WTC11 (cell line): ENCODE measurements at regions not wholly inside any gene's neighbourhood (a gene's known extent, or its start where the extent isn't known, plus 50 kb on each side); places are given as distances from the start of the nearest gene placed in this dataset.
A peak's percentile ranks its signal among the peaks of the same experiment; 100 is the strongest.

Experiments used
- ATAC-seq: fragments of 200-7000 bp; cut with Tn5 transposase; 2 replicates; pipeline ENCODE4 v1.10.0; 2021; ENCODE audit warnings: mild to moderate bottlenecking, moderate library complexity
- CTCF ChIA-PET: fragments of 300-600 bp; sonication (Branson Sonifier 250); formaldehyde crosslinking; loops from one replicate; lab custom pipeline; 2021; ENCODE audit warnings: antibody characterized with exemption; lab: Charles Lee
- POLR2A ChIA-PET: fragments of 350-600 bp; sonication (Branson Sonifier 250); formaldehyde crosslinking; loops from one replicate; lab custom pipeline; 2021; ENCODE audit warnings: antibody characterized with exemption; lab: Charles Lee
- DNase-seq: peaks from one replicate; pipeline ENCODE4 v3.0.0; 2021; ENCODE audit warnings: low spot score
- H3K27ac Mint-ChIP-seq: 2 replicates; pipeline ENCODE4 v1.8.0; 2021; ENCODE audit warnings: mixed read lengths
- H3K27me3 Mint-ChIP-seq: 2 replicates; pipeline ENCODE4 v1.8.0; 2021; ENCODE audit warnings: low read depth, mild to moderate bottlenecking, moderate library complexity, mixed read lengths
- H3K36me3 Mint-ChIP-seq: 2 replicates; pipeline ENCODE4 v1.8.0; 2021; ENCODE audit warnings: mixed read lengths
- H3K4me1 Mint-ChIP-seq: 2 replicates; pipeline ENCODE4 v1.8.0; 2022; ENCODE audit warnings: mixed read lengths
- H3K4me3 Mint-ChIP-seq: 2 replicates; pipeline ENCODE4 v1.8.0; 2021; ENCODE audit warnings: mild to moderate bottlenecking, moderate library complexity, mixed read lengths
- H3K9me3 Mint-ChIP-seq: 2 replicates; pipeline ENCODE4 v1.8.0; 2021; ENCODE audit warnings: mixed read lengths
- CREM ChIP-seq: sonication (generic); formaldehyde crosslinking; IDR thresholded peaks from 2 replicates; pipeline ENCODE4 v1.8.1; 2022; ENCODE audit warnings: mild to moderate bottlenecking, missing genetic modification reagents, moderate library complexity
- ELF4 ChIP-seq: sonication (generic); formaldehyde crosslinking; IDR thresholded peaks from 2 replicates; pipeline ENCODE4 v1.8.1; 2022; ENCODE audit warnings: low read depth, mild to moderate bottlenecking, moderate library complexity, missing genetic modification reagents
- ESRRA ChIP-seq: sonication (generic); formaldehyde crosslinking; IDR thresholded peaks from 2 replicates; pipeline ENCODE4 v1.8.1; 2022; ENCODE audit warnings: mild to moderate bottlenecking, missing genetic modification reagents, borderline replicate concordance
- FOXK1 ChIP-seq: sonication (generic); formaldehyde crosslinking; IDR thresholded peaks from 2 replicates; pipeline ENCODE4 v1.8.0; 2022; ENCODE audit warnings: mild to moderate bottlenecking, moderate library complexity, missing genetic modification reagents
- GABPB1 ChIP-seq: sonication (generic); formaldehyde crosslinking; IDR thresholded peaks from 2 replicates; pipeline ENCODE4 v1.8.1; 2023; ENCODE audit warnings: mild to moderate bottlenecking, missing genetic modification reagents
- JUN ChIP-seq: sonication (generic); formaldehyde crosslinking; IDR thresholded peaks from 2 replicates; pipeline ENCODE4 v1.8.0; 2023; ENCODE audit warnings: mild to moderate bottlenecking, missing genetic modification reagents
- KAT7 ChIP-seq: sonication (generic); formaldehyde crosslinking; IDR thresholded peaks from 2 replicates; pipeline ENCODE4 v1.8.1; 2023; ENCODE audit warnings: missing genetic modification reagents, mild to moderate bottlenecking, borderline replicate concordance
- SMAD3 ChIP-seq: sonication (generic); formaldehyde crosslinking; IDR thresholded peaks from 2 replicates; pipeline ENCODE4 v1.8.0; 2022; ENCODE audit warnings: missing genetic modification reagents, mild to moderate bottlenecking, borderline replicate concordance
- SOX15 ChIP-seq: fragments of 250-450 bp; sonication (Bioruptor Pico); IDR thresholded peaks from 2 replicates; pipeline ENCODE4 v1.9.0; 2021; ENCODE audit warnings: mild to moderate bottlenecking
- TCF7 ChIP-seq: sonication (generic); formaldehyde crosslinking; IDR thresholded peaks from 2 replicates; pipeline ENCODE4 v1.8.0; 2022; ENCODE audit warnings: mild to moderate bottlenecking, low read depth, missing genetic modification reagents, moderate library complexity
- ZNF138 ChIP-seq: sonication (generic); formaldehyde crosslinking; conservative IDR thresholded peaks from 2 replicates; pipeline ENCODE4 v1.8.1; 2022; ENCODE audit warnings: mild to moderate bottlenecking, moderate library complexity, missing genetic modification reagents
- ZNF423 ChIP-seq: fragments of 250-450 bp; sonication (Bioruptor Pico); IDR thresholded peaks from 2 replicates; pipeline ENCODE4 v2.1.2; 2022; ENCODE audit warnings: mild to moderate bottlenecking, moderate library complexity
- TF ChIP-seq, protein P1 (sequence below): fragments of 200-600 bp; IDR thresholded peaks from 2 replicates; pipeline ENCODE4 v1.8.0; 2022; ENCODE audit warnings: antibody characterized with exemption
- TF ChIP-seq, protein P2 (sequence below): sonication (generic); formaldehyde crosslinking; IDR thresholded peaks from 2 replicates; pipeline ENCODE4 v1.8.0; 2022; ENCODE audit warnings: mild to moderate bottlenecking, missing genetic modification reagents
- TF ChIP-seq, protein P3 (sequence below): sonication (generic); formaldehyde crosslinking; IDR thresholded peaks from 2 replicates; pipeline ENCODE4 v1.8.1; 2023; ENCODE audit warnings: mild to moderate bottlenecking, missing genetic modification reagents, moderate library complexity
- TF ChIP-seq, protein P4 (sequence below): sonication (generic); formaldehyde crosslinking; IDR thresholded peaks from 2 replicates; pipeline ENCODE4 v1.8.1; 2022; ENCODE audit warnings: low read depth, mild to moderate bottlenecking, moderate library complexity, missing genetic modification reagents, borderline replicate concordance
- TF ChIP-seq, protein P5 (sequence below): sonication (generic); formaldehyde crosslinking; IDR thresholded peaks from 2 replicates; pipeline ENCODE4 v1.8.0; 2022; ENCODE audit warnings: missing genetic modification reagents
- TF ChIP-seq, protein P6 (sequence below): fragments of 250-450 bp; sonication (Bioruptor Pico); IDR thresholded peaks from 2 replicates; pipeline ENCODE4 v1.9.0; 2021; ENCODE audit warnings: mild to moderate bottlenecking, borderline replicate concordance
- TF ChIP-seq, protein P7 (sequence below): sonication (generic); formaldehyde crosslinking; IDR thresholded peaks from 2 replicates; pipeline ENCODE4 v1.8.1; 2022; ENCODE audit warnings: mild to moderate bottlenecking, missing genetic modification reagents, moderate library complexity, borderline replicate concordance

DNA sequence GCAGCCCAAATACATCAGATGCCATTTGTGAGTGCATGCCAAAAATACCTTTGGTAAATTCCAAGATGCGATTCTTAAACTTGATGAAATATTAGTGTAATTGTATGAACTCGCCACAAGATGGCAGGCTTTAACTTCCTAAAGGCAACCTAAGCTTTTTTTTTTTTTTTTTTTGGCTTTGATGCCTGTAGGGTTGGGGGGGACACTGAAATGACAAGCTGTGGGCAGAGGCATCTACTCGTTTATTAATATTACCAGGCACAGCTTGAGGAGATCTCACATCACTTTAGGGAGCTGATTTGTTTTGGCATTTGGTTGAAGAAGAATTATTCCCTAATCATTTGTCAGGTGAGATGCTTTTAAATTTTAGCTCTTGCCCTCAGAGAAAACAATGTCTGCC is 126.7 kb upstream of the CCDC196 start:
- Mint-ChIP-seq H3K27me3 (peaks cover 17% of the 10 kb centered on the region), H3K9me3 (peaks cover under 1% of the 10 kb centered on the region), H3K4me3 (0 out of 2 replicates have a peak overlapping the region, but pooled peaks have one; percentile 7), H3K4me1 (peaks cover 29% of the 10 kb centered on the region), H3K27ac (no peak overlapping the region), H3K36me3 (no peaks in the 10 kb centered on the region)
- POLR2A ChIA-PET = interaction anchor here (0.5 to 0.6 kb wide), 3 partner anchors 14 to 1206 kb away, joined by 4 read pairs; no protein-coding TSS in a partner anchor
- no peak for DNase-seq
- TF ChIP-seq, protein P1, sequence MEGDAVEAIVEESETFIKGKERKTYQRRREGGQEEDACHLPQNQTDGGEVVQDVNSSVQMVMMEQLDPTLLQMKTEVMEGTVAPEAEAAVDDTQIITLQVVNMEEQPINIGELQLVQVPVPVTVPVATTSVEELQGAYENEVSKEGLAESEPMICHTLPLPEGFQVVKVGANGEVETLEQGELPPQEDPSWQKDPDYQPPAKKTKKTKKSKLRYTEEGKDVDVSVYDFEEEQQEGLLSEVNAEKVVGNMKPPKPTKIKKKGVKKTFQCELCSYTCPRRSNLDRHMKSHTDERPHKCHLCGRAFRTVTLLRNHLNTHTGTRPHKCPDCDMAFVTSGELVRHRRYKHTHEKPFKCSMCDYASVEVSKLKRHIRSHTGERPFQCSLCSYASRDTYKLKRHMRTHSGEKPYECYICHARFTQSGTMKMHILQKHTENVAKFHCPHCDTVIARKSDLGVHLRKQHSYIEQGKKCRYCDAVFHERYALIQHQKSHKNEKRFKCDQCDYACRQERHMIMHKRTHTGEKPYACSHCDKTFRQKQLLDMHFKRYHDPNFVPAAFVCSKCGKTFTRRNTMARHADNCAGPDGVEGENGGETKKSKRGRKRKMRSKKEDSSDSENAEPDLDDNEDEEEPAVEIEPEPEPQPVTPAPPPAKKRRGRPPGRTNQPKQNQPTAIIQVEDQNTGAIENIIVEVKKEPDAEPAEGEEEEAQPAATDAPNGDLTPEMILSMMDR = peak; percentile 61
- TF ChIP-seq KAT7 (CRISPR knock-in tag) = no peak
- peak; percentile 31 for ATAC-seq
- CTCF ChIA-PET = interaction anchor here (0.6 to 2.8 kb wide), 50 partner anchors 8 to 1303 kb away, joined by 3 to 49 read pairs (median 4); partner anchors contain the start of genes ATP6V1D, EIF2S1 and GPHN

DNA sequence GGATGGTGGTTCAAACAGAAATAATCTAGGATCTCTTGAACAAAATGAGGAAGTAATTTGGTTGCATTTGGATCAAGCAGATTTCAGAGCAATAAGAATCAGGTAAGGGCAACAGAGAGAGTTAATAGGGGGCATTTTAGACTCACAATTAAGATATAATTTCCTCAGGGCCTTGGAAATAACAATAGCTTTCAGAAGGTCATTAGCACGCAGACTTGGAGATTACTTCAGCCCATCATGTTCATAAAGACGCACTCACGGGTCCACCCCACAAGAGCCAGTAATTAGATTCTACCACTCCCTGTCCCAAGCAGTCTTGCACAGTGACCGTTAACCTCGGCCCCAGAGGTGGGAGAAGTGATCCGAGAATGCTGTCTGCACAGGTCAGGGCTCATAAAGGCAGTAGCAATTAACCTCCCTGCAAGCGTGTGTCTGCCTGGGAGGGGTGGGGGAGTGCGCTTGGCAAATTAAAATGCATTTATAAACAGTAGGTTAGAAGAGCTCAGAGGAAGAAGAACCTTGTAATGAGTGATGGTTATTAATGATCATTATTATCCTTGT is 125.7 kb upstream of the CCDC196 start:
- H3K4me3 Mint-ChIP-seq = no peak overlapping the region
- no peak overlapping the region for H3K27ac Mint-ChIP-seq
- ATAC-seq = no peak
- TF ChIP-seq, protein P2, sequence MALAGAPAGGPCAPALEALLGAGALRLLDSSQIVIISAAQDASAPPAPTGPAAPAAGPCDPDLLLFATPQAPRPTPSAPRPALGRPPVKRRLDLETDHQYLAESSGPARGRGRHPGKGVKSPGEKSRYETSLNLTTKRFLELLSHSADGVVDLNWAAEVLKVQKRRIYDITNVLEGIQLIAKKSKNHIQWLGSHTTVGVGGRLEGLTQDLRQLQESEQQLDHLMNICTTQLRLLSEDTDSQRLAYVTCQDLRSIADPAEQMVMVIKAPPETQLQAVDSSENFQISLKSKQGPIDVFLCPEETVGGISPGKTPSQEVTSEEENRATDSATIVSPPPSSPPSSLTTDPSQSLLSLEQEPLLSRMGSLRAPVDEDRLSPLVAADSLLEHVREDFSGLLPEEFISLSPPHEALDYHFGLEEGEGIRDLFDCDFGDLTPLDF = no peak
- TF ChIP-seq ELF4 (CRISPR knock-in tag) = no peak
- TF ChIP-seq, protein P3, sequence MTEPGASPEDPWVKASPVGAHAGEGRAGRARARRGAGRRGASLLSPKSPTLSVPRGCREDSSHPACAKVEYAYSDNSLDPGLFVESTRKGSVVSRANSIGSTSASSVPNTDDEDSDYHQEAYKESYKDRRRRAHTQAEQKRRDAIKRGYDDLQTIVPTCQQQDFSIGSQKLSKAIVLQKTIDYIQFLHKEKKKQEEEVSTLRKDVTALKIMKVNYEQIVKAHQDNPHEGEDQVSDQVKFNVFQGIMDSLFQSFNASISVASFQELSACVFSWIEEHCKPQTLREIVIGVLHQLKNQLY (CRISPR knock-in tag) = no peak
- TF ChIP-seq, protein P4, sequence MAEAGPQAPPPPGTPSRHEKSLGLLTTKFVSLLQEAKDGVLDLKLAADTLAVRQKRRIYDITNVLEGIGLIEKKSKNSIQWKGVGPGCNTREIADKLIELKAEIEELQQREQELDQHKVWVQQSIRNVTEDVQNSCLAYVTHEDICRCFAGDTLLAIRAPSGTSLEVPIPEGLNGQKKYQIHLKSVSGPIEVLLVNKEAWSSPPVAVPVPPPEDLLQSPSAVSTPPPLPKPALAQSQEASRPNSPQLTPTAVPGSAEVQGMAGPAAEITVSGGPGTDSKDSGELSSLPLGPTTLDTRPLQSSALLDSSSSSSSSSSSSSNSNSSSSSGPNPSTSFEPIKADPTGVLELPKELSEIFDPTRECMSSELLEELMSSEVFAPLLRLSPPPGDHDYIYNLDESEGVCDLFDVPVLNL (CRISPR knock-in tag) = no peak
- no peak for TF ChIP-seq SMAD3 (CRISPR knock-in tag)
- no peak for TF ChIP-seq ZNF423 (CRISPR knock-in tag)
- no peak for TF ChIP-seq ZNF138 (CRISPR knock-in tag)
- no peak for TF ChIP-seq JUN
- no peak for TF ChIP-seq SOX15 (CRISPR knock-in tag)
- TF ChIP-seq, protein P5, sequence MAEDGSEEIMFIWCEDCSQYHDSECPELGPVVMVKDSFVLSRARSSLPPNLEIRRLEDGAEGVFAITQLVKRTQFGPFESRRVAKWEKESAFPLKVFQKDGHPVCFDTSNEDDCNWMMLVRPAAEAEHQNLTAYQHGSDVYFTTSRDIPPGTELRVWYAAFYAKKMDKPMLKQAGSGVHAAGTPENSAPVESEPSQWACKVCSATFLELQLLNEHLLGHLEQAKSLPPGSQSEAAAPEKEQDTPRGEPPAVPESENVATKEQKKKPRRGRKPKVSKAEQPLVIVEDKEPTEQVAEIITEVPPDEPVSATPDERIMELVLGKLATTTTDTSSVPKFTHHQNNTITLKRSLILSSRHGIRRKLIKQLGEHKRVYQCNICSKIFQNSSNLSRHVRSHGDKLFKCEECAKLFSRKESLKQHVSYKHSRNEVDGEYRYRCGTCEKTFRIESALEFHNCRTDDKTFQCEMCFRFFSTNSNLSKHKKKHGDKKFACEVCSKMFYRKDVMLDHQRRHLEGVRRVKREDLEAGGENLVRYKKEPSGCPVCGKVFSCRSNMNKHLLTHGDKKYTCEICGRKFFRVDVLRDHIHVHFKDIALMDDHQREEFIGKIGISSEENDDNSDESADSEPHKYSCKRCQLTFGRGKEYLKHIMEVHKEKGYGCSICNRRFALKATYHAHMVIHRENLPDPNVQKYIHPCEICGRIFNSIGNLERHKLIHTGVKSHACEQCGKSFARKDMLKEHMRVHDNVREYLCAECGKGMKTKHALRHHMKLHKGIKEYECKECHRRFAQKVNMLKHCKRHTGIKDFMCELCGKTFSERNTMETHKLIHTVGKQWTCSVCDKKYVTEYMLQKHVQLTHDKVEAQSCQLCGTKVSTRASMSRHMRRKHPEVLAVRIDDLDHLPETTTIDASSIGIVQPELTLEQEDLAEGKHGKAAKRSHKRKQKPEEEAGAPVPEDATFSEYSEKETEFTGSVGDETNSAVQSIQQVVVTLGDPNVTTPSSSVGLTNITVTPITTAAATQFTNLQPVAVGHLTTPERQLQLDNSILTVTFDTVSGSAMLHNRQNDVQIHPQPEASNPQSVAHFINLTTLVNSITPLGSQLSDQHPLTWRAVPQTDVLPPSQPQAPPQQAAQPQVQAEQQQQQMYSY (CRISPR knock-in tag) = no peak
- no peak for TF ChIP-seq ESRRA (CRISPR knock-in tag)
- TF ChIP-seq FOXK1 (CRISPR knock-in tag) = no peak
- no peak for TF ChIP-seq GABPB1
- TF ChIP-seq, protein P6, sequence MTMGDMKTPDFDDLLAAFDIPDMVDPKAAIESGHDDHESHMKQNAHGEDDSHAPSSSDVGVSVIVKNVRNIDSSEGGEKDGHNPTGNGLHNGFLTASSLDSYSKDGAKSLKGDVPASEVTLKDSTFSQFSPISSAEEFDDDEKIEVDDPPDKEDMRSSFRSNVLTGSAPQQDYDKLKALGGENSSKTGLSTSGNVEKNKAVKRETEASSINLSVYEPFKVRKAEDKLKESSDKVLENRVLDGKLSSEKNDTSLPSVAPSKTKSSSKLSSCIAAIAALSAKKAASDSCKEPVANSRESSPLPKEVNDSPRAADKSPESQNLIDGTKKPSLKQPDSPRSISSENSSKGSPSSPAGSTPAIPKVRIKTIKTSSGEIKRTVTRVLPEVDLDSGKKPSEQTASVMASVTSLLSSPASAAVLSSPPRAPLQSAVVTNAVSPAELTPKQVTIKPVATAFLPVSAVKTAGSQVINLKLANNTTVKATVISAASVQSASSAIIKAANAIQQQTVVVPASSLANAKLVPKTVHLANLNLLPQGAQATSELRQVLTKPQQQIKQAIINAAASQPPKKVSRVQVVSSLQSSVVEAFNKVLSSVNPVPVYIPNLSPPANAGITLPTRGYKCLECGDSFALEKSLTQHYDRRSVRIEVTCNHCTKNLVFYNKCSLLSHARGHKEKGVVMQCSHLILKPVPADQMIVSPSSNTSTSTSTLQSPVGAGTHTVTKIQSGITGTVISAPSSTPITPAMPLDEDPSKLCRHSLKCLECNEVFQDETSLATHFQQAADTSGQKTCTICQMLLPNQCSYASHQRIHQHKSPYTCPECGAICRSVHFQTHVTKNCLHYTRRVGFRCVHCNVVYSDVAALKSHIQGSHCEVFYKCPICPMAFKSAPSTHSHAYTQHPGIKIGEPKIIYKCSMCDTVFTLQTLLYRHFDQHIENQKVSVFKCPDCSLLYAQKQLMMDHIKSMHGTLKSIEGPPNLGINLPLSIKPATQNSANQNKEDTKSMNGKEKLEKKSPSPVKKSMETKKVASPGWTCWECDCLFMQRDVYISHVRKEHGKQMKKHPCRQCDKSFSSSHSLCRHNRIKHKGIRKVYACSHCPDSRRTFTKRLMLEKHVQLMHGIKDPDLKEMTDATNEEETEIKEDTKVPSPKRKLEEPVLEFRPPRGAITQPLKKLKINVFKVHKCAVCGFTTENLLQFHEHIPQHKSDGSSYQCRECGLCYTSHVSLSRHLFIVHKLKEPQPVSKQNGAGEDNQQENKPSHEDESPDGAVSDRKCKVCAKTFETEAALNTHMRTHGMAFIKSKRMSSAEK (CRISPR knock-in tag) = no peak
- TF ChIP-seq, protein P7, sequence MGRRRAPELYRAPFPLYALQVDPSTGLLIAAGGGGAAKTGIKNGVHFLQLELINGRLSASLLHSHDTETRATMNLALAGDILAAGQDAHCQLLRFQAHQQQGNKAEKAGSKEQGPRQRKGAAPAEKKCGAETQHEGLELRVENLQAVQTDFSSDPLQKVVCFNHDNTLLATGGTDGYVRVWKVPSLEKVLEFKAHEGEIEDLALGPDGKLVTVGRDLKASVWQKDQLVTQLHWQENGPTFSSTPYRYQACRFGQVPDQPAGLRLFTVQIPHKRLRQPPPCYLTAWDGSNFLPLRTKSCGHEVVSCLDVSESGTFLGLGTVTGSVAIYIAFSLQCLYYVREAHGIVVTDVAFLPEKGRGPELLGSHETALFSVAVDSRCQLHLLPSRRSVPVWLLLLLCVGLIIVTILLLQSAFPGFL (CRISPR knock-in tag) = no peak
- TF ChIP-seq TCF7 (CRISPR knock-in tag) = no peak
- no peak for TF ChIP-seq CREM (CRISPR knock-in tag)
- H3K9me3 Mint-ChIP-seq = no peaks in the 10 kb centered on the region
- DNase-seq = no peak
- H3K4me1 Mint-ChIP-seq = peaks cover 29% of the 10 kb centered on the region
- CTCF ChIA-PET = interaction anchor here (0.8 to 2.8 kb wide), 18 partner anchors 27 to 925 kb away, joined by 3 to 49 read pairs (median 5); partner anchors contain the start of gene GPHN
- H3K27me3 Mint-ChIP-seq = peaks cover 17% of the 10 kb centered on the region
- no peaks in the 10 kb centered on the region for H3K36me3 Mint-ChIP-seq
- POLR2A ChIA-PET = no interaction called here
